DMS 273 treated with DMSO at 0.1 percent for 48 hours (cell line): ENCODE measurements at regions not wholly inside any gene's neighbourhood (a gene's known extent, or its start where the extent isn't known, plus 50 kb on each side); places are given as distances from the start of the nearest gene placed in this dataset.

ENCODE experiments used
- DNase-seq: peaks from one replicate; lab custom pipeline; 2025; lab: John Stamatoyannopoulos, UW

DNA sequence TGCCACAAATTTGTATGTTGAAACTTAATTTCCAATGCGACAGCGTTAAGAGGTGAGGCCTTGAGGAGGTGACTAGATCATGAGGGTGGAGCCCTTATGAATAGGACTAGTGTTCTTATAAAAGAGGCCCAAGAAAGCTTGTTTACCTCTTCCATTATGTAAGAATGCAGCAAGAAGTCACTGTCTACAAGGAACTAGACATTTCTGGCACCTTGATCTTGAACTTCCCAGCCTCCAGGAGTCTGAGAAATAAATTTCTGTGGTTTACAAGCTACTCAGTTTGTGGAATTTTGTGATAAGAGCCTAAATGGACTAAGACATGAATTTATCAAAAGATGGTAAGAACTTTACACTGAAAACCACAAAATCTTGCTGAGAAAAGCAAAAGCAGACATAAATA is 173.6 kb upstream of the SGK1 start:
- DNase-seq, result no peak

GRCh38 chr6:134482593-134483270 is 164.8 kb upstream of the SGK1 start:
- DNase-seq, result no peak

DNA sequence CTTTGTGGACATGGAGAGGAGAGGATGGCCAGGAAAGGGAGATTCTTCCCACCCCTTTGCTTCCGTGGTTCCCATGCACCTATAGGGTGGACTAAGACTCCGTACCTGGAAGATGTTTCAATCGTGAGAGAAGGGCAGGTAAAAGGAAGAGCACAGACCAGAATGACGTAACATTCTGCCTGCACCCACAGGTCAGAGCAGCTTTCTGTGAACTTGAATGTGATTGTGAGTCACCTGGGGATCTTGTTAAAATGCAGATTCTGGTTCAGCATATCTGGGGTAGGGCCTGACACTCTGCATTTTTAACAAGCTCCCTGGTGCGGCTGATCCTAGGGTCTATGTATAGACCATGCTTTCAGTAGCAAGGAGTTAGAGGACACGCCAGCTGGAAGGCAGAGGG is 164.1 kb upstream of the SGK1 start:
- no peak for DNase-seq

- DNase-seq, result no peak
Observed at GRCh38 chr6:134480593-134480992, 162.7 kb upstream of the SGK1 start.

DNA sequence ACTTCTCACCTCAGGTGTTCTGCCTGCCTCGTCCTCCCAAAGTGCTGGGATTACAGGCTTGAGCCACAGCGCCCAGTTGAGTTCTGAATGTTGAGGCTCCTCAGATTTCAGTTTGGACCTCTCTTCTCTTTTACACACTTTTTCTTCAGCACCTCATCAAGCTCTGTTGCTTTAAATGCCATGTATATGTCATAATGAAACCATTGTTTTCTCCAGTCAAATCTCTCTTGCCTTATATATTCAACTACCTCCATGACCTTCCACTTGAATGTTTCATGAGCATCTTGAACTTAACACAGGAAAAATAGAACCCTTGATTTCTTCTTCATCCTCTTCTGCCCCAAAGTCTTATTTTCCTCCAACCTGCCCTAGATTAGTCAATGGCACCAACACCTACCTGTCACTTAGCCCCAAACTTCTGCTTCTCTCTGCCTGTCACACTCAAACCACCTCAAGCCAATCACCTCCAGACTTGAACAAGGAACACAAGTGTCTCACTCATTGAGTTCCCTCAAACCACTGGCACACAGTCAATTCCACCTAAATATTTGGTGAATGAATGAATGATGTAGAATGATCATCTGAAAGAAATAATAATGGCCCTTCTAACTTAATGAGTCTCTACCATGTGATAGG is 161.0 kb upstream of the SGK1 start:
- no peak for DNase-seq

DNA sequence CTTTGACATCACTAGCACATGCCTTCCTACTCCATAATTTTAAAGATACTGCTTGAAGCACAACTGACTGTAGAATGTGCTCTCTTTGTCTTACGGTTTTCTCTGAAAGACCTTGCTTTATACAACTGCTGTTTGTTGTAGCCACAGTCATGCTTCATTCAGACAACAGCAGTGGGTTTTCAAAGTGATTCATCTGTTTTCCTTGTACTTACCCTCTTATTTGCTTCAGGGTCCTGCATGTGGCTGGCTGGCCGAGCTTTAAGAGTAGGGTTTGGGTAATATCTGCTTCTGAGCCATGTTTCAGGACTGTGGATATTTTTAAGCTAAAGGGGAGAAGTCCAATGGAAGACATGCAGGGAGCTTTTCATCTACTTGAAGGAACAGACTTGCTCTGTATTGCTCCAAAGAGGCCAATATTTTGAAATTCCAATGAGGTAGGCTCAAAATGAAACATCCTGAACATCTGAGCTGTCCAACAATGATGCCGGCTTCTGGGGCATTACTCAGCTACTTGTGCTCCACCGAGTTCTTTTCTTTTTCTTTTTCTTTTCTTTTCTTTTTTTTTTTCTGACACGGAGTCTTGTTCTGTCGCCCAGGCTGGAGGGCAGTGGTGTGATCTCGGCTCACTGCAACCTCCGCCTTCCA is 160.2 kb upstream of the SGK1 start:
- no peak for DNase-seq

GRCh38 chr6:134474955-134475354 is 157.0 kb upstream of the SGK1 start:
- no peak for DNase-seq

DNA sequence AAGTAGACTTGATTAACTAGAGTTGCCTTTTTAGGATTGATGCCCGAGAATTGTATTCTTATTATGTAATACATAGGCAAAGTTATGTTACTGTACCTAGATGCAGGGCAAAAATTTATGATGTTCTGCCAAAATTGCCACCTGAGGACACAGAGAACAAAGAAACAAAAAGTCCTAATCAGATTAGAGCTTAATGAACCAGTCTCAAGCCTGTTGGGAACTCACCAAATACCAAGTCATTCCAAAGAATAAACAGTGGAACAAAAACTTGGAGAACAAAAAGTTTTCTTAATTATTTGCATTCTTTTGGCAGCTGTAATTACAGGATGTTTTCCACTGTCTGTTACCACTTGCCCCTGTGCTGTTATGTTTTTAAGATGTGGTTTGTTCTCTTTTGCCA is 154.7 kb upstream of the SGK1 start:
- no peak for DNase-seq

DNA sequence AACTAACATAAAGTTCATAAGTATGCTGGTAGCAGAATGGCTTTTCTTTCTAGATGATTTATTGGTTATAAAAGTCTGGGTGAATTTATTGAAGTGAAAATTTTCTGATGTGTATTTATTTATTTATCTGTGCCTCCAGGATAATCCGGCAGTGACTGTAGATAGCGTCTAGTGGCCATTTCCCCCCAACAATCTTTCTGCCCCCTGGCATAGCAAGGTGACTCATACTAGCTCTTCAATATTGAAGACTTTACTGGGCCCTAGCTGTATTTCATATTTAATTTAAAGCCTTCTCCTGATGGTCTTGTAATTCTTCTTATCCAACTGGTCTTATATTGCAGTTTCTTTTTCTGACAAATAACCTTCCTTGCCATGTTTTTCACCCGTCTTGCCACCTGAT is 154.1 kb upstream of the SGK1 start:
- no peak for DNase-seq

DNA sequence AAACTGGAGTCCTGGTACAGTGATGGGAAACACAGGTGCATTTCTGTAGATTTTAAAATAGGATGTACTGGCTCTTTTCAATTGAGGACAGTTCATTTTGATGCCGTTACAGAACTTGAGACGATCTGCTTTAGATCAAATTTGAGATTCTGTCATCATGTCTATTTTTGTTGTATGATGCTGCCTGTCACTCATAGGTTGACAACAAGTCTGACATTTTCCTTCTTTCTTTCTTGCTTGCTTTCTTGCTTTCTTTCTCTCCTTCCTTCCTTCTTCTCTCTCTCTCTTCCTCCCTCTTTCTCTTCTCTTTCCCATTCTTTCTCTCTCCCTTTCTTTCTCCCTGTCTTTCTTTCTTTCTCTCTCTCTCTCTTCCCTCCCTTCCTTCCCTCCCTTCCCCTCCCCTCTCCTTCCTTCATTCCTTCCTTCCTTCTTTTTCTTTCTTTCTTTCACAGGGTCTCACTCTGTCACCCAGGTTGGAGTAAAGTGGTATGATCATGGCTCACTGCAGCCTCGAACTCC is 152.6 kb upstream of the SGK1 start:
- DNase-seq, result no peak

- no peak for DNase-seq
Observed at GRCh38 chr6:134469702-134470456, 152.0 kb upstream of the SGK1 start.

GRCh38 chr6:134468633-134469032 is 150.7 kb upstream of the SGK1 start:
- DNase-seq, result peak; percentile 41

GRCh38 chr6:134467620-134468019 is 149.7 kb upstream of the SGK1 start:
- no peak for DNase-seq

DNA sequence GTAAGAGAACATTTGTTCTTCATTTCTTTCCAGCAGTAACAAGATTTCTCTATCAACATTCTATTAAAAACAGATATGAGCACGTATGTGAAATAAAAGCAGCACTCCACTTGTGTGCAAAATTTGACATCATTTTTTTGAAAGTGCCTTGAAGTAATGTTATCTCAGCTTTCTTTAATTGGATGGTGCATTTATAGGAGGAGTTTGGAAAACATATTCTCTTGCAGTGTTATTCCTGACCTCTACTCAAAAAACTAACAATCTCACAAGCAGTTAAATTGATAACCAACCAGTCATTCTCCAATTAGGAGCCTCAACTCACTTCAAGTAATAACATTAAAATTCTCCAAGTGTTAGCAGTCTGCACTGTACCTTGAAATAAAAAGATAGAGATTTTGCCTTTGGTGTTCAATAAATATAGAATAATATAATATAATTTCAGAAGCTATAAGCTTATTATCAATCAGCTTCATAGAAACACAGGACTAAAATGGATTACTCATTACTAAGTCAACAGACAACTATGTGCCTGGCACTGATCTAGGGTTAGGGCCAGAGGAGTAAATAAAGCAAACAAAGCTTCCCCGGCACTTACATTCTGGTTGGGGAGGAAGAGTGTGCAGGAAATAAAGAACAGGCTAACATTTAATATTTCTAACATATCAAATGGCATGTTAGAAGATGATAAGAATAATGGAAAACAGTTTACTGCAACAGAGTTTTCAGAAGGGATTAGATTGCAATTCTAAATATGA is 149.0 kb upstream of the SGK1 start:
- no peak for DNase-seq

DNA sequence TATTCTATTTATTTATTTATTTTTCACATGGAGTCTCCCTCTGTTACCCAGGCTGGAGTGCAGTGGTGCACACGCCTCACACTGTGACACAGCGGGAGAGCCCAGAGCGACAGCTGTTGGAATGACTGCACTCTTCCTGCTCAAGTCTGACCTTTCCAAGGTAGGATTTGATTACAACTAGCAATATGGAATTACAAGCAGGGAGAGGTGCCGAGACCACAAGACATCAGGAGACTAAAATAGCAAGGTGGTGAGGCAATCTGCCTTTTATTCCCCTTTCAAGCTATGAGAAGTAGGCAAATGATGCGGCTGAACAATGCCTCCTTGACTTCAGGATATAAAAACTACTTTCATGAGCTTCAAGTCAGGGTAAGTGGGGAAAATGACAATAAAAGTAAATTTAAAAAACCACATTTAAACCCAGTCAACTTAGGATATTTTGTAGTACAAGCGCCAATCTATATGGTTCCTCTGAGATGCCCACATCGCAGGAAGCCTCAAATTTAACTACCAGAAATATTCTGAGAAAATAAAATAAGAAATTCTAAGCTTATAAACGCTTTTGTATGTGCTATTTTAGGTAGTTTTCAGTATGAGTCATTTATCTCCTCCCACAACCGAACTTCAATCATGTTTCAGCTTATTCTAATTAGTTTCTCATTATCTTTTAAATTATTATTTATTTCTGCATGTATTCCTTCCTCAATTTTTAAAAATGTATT is 146.9 kb upstream of the SGK1 start:
- DNase-seq, result peak; percentile 77

- no peak for DNase-seq
Observed at GRCh38 chr6:134458857-134459657, 141.1 kb upstream of the SGK1 start.

DNA sequence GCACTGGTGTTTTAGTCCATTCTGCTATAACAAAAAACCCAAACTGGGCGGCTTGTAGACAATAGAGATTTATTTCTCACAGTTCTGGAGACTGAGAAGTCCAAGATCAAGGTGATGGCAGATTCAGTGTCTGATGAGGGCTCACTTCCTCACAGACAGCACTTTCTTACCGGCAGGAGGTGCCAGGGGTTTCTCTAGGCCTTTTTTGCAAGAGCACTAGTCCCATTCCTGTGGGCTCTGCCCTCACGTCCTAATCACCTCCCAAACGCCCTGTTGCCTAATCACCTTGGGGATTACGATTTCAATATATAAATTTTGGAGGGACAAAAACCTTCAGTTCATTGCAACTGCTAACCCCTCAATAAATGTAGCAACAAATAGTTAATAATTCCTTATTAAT is 140.0 kb upstream of the SGK1 start:
- DNase-seq, result no peak

- no peak for DNase-seq
Observed at GRCh38 chr6:134456226-134456625, 138.3 kb upstream of the SGK1 start.

- no peak for DNase-seq
Observed at GRCh38 chr6:134455319-134455718, 137.4 kb upstream of the SGK1 start.

- DNase-seq, result no peak
Observed at GRCh38 chr6:134454794-134455193, 136.9 kb upstream of the SGK1 start.
